ENCODE measurements at regions not wholly inside any gene's neighbourhood (a gene's known extent, or its start where the extent isn't known, plus 50 kb on each side); places are given as distances from the start of the nearest gene placed in this dataset.
"Not testable (repeated sequence)": the region's sequence is repeated elsewhere in the genome, so short reads cannot be mapped to it uniquely, and the experiment has no call there.

DNA sequence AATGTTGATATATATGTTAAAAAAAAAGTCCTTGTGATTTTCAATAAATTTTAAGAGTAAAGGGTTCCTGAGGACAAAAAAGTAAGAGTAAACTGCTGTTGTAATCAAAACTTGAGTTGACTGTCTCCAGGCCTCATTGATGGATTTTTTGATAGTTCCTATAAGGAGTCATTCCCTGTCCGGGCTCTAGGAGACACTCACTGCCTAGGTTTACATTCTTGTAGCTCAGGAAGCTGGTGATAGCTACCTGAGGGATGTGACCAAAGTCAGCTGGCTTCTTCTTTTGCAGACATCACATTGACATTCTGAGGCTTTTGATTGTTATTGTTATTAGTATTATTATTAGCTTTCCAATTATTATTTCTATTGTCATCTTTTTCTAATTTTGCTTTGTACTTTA lies 116.5 kb upstream of the FBXL7 start:
- DNase-seq = peak; percentile 10 to 59

DNA sequence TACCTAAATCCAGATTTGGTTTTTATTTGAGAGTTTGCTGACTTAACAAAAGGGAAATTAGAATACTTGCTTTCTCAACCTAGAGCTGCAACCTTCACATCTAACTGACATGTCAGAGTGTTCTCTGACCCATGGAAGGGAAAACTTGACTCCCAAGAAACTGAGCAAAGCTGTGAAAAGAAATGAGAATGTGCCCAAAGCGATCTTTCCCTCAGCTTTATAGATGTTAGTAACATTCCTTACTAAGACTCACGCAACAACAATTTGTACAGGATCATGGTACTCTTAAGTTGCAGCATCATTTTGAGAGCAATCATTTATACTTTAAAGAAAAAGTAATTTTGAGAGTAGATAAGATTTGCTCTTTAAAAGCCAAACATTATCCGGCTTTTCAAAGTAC lies 117.0 kb upstream of the FBXL7 start:
- no peak for DNase-seq

DNA sequence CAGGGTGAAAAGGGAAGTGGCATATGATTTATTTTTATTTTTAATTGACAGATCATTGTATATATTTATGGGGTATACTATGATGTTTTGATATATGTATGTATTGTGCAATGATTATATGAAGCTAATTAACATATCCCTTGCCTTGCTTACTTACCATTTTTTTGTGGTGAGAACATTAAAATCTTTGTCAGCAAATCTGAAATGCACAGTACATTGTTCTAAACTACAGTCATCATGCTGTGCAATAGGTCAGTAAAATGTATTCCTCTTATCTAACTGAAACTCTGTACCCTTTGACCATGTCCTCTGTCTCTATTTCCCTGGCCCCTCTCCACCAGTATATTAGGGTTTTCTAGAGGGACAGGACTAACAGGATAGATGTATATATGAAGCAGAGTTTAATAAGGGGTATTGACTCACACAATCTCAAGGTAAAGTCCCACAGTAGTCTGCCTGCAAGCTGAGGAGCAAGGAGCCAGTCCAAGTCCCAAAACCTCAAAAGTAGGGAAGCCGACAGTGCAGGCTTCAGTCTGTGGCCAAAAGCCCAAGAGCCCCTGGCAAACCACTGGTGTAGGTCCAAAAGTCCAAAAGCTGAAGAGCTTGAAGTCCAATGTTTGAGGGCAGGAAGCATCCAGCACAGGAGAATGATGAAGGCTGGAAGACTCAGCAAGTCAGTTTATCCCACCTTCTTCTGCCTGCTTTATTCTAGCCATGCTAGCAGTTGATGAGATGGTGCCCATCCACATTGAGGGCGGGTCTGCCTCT lies 122.2 kb upstream of the FBXL7 start:
- no peak for DNase-seq

DNA sequence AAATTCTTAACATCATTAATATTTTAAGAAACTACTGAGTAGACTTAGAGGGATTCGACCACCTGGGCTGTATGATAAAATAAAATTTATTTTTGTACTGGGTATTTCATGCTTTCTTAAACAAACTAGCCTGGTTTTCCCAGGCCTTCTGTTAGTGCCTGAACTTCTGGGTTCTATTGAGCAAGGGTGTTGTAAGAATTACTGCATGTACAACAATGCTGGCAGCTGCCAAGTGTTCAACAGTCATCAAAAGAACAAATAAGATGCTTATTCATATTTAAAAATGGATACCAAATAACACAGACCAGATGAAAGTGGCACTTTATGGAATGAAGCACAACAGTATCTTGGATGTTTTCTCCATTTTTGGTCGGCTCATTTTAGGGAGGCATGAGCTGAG lies 123.2 kb upstream of the FBXL7 start:
- DNase-seq = no peak

DNA sequence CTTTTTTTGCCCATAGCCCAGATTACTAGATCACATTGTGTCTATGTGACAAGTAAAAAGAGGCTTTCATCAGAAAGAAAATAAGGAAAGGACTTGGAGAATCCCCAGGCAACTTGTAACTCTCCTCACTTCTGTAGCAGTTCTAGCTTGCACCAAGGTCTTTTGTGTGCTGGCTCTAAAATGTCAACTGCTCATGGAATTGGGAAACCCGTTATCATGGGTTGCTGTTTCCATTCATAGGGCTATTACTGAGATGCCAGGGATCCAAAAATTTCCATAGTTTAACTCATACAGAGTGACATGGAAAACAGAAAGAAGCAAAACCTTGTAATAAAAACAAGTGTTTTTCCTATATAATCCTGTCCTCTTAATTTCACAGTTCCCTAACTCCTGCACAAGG lies 123.9 kb upstream of the FBXL7 start:
- DNase-seq = no peak

DNA sequence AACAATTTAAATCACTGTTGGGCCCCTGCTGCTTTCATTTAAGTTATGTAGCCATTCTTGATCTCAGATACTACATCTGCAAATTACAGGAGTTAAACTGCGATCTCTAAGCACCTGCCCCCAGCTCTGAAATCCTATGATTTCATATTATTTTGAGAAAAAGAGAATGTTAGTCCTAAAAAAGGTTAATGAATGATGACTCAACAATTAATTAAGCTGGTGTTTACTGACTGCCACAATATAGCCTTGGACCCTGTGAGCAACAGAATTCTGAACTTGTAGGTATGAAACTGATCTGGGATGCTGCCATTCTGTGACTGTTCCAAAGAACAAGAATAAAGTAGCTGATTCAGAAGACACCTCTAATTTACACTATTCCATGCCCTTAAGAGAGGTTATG lies 124.4 kb upstream of the FBXL7 start:
- DNase-seq = no peak

DNA sequence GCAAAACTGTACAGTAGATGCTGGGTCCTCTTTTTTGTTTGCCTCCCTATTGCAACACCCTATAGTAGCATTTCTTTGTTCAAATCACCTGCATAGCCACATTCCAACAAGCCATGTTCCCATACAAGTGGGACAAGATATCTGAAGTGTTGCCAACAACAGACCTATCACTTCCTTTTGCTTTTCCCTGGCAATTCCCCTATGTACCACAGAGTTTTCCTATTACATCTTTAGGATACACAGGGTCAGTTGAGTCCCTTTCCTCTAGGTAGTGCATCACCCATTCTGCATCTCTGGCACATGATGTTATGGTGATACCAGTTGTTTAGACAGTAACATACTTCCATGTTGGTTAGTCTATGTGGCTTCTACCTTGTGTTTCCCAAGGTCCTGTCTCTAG lies 125.1 kb upstream of the FBXL7 start:
- no peak for DNase-seq

DNA sequence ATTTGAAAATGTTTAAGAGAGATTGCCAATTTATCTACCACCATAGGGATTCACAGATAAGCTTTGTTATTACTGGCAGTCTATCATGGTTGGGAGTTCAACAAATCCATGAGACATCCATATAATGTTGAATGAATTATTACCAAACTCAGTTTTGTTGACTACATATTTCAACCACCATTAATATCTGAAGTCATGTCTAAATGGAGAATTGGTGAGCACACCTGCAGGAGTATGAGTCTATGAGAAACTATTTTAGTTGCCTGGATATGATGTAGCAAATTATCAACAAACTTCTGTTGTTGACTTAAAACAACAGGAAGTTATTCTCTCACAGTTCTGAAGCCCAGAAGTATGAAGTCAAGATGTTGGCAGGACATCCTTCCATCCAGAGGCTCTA lies 126.8 kb upstream of the FBXL7 start:
- no peak for DNase-seq

DNA sequence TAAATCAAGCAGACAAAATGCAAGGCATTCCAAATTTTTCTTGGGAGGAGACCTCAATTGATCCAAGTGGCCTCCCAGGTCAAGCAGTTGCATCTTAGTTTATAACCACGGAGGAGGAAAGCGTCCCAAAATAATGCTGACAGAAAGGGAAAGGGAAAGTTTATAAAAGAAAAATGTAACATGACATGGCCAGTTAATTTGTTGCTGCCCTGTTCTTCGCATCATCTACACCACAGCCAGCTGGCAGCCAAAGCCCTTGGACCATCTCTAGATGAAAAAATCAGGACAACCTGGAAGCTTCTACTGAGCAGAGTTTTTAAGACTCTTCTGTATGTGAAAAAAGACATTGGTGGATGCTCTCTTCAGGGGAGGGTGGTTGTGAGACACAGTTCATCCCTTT lies 128.8 kb upstream of the FBXL7 start:
- DNase-seq = no peak

DNA sequence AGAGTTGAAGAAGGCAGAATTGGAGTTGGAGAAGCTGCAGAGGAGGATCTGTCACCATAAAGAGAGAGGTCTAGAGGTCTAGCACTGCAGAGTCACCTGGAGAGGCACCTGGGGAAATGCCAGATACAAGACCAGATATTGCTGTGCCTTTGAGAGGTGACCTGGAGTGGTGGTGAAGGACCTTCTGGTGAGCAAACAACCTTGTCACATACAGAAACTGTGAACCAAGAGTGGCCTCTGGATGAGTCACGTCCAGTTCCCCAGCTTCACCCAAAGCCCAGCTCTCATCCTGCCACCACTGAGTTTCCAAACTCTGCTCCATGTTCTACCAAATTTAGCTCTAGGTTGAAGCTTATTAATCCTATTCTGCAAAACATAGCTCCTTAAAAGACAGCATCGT lies 131.1 kb upstream of the FBXL7 start:
- DNase-seq = no peak

DNA sequence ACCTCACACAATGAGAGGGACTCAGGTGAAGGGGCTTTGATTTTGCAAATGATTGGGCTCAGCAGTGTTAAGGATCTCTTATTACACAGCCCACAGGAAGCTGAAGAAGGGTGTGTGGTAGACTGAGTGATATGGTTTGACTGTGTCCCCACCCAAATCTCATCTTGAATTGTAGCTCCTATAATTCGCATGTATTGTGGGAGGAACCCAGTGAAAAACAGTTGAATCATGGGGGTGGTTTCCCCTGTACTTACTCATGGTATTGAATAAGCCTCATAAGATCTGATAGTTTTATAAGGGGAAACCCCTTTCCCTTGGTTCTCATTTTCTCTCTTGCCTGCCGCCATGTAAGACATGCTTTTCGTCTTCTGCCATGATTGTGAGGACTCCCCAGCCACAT lies 132.5 kb upstream of the FBXL7 start:
- DNase-seq = no peak

DNA sequence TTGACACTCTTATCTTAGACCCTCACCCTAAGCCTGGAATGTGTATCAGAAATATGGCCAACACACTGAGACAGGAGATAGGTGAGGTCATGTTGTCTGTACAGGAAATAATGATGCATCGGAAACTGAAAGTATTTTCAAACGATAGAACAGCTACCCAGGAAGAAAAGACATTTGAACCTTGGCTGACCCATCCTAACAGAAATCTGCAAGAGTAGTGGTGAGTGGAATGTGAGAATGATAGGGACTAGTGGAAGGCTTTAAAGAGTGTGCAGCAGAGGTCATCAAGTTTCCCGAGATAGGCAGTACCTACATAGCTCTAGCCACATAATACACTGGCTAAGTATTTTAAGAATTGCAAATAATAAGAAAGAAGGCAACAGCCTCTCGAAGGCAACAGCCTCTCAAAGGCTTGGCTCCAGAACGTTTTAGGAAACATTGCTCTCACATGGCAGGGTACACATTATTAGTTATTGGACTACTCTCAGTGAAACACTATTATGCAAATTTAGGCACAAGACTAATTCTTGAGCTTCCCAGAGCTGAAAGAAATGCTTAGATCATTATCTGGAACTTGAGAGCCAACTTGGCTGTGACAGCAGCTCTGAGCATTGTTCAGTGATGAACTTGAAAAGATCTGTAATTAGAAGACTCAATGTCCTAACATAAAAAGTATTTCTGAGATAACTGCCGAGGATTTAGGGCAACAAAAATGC lies 133.1 kb upstream of the FBXL7 start:
- no peak for DNase-seq

DNA sequence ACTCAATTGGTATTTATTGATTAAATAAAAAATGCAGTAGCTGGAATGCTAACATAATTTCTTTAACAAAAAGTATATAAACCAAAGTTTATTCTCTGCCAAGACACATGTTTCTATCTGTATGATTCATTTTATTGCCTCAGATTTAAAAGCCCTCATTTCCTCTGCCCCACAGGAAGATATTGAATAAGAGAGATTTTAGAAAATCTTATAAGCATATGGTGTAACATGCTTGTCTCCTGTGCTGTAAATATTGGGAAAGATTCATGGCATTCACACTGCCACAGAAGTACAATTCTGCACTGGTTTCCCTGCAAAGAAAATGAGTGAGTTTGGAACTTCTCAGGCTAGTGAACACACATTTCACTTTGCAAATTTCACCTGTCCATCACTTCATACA lies 134.9 kb upstream of the FBXL7 start:
- DNase-seq = no peak

DNA sequence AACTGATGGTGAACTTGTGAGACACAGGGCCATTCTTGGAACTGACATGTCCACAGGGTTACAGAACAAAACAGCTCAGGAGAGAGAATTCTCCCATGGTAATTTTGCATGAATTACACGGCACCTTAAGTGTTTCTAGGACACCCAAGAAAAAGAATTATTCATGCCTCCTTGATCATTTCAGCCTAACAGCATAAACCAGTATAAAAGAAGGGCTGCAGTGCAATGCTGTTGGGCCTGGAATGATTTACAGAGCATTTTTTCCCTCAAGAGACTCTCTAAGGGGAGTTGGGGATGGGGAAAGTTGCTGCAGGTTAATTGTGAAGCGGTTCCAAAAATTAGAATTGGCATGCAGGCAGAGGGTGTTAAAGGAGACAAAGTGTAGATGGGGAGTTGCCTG lies 136.4 kb upstream of the FBXL7 start:
- DNase-seq = no peak

DNA sequence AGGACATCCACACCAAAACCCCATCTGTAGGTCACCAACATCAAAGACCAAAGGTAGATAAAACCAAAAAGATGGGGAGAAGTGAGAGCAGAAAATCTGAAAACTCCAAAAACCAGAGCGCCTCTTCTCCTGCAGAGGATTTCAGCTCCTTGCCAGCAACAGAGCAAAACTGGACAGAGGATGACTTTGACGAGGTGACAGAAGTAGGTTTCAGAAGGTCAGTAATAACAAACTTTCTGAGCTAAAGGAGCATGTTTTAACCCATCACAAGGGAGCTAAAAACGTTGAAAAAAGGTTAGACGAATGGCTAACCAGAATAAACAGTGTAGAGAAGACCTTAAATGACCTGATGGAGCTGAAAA lies 142.9 kb upstream of the FBXL7 start:
- not testable (repeated sequence) for DNase-seq

DNA sequence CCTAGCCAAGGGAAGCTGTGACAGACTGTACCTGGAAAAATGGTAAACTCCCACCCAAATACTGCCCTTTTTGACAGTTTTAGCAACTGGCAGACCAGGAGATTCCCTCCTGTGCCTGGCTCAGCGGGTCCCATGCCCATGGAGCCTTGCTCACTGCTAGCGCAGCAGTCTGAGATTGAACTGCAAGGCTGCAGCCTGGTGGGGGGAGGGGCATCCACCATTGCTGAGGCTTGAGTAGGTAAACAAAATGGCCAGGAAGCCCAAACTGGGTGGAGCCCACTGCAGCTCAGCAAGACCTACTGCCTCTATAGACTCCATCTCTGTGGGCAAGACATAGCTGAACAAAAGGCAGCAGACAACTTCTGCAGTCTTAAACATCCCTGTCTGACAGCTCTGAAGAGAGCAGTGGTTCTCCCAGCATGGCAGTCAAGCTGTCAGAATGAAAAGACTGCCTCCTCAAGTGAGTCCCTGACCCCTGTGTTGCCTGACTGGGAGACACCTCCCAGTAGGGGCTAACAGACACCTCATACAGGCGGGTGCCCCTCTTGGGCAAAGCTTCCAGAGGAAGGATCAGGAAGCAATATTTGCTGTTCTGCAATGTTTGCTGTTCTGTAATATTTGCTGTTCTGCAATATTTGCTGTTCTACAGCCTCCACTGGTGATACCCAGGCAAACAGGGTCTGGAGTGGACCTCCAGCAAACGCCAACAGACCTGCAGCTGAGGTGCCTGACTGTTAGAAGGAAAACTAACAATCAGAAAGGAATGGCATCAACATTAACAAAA lies 143.5 kb upstream of the FBXL7 start:
- DNase-seq = not testable (repeated sequence)

DNA sequence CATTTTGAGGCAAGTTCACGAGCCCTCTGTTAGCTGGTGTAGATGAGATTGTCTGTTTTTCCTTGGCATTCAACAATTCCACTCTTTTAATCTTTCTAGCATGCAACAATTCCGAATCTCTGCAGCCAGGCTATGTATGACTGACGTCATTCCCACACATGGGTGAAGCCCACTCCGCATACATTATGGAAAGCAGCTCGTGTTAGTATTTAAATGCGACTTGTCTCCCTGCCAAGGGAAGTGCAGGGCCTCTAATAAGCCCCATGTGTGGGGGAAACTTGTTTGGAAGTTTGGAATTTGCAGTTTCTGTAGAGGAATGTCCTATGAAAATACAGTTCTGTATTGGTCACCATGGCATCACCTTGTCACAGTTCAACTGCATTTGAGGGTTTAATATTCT lies 146.0 kb upstream of the FBXL7 start:
- DNase-seq = no peak

DNA sequence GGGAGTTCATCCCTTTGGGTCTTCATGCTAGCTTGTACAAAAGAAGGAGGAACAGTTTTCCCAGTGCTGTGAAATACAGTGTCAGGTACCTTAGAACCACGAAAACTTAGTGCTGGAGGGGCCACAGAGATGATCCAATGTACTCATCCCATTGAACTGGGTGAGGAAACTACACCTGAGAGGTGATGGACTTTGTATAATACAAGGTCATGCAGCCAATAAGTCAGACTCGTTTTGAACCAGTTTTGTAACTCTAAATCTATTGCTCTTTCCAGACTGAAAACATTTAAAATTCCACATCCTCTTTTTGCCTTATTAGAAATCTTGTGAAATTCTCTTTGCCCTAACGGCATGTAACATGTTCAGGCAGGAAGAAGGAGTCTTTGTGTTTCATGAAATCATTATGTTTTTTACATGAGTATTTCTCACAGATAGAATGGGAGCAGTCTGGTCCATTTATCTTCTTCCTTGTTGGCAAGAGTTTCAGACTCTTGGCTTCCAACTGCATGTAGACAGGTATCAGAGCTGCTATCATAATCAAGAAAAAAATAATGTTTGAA lies 146.8 kb upstream of the FBXL7 start:
- no peak for DNase-seq

DNA sequence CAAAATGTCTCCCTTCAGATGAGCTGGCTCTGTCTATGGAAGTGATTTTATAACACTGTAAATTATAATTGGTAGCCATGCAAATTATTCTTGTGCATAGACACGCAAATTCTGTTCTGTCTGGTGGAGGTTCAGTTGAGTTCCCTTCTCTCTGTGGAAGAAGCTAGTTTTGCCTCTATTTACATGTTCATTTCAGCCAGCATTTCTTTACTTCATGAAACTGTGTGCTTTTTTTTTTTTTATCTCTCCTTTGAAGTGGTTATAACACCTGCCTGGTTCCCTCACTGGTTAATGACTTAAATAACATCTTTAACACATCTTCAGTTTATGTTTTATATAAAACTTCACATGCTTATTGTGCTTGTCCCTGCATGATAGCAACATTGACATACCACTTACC lies 149.4 kb upstream of the FBXL7 start:
- no peak for DNase-seq

DNA sequence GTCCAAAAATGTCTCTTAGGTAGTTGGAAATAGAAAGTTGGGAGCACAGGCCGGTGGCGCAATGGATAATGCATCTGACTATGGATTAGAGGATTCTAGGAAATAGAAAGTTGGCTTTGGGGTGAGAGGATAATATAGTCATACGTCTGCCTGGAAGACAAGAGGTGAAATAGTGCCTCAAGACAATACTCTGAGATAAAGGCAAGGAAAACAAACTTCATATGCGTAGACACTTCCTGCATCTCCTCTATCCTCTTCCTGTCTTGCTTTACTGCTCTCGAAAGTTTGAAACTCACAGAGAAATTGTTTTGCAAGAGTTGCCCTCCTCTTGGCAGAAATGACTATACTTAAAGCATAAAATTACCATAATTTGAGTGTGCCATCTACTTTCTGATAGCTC lies 153.2 kb upstream of the FBXL7 start:
- DNase-seq = no peak

DNA sequence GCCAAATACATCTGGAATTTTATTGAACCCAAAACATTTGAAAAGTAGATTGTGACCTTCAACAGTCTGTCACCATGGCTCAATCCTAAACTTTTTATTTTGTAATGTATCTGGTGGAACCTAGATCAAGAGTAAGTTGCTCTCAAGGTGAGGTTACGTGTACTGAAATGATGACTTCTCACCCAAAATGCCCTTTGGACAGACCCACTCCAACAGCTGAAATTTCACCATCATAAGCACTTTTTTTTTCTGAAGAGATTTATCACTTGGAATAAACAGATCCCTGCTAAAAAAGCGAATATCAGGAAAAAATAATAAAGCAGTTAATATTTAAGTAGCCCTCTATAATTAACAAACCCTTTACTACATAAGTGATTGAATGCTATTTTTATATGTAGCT lies 155.0 kb upstream of the FBXL7 start:
- no peak for DNase-seq

DNA sequence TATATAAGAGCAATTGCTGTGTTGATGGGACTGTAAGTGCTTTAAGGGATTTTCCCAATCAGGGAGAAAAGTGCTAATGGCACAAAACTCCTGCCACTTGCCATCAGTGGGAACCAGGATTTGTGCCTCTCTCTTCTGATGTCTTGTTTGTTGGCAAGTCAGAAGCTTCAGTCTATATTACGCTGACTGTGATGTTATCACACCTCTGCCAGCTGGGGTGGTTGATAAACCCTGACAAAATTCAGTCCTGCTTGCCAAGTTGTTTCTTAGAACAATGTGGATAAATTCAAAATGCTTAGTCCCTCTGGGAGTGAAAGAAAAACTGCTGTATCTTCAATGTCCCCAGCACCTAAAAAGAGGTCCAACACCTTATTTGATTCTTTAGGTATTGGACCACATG lies 161.4 kb upstream of the FBXL7 start:
- DNase-seq = no peak

DNA sequence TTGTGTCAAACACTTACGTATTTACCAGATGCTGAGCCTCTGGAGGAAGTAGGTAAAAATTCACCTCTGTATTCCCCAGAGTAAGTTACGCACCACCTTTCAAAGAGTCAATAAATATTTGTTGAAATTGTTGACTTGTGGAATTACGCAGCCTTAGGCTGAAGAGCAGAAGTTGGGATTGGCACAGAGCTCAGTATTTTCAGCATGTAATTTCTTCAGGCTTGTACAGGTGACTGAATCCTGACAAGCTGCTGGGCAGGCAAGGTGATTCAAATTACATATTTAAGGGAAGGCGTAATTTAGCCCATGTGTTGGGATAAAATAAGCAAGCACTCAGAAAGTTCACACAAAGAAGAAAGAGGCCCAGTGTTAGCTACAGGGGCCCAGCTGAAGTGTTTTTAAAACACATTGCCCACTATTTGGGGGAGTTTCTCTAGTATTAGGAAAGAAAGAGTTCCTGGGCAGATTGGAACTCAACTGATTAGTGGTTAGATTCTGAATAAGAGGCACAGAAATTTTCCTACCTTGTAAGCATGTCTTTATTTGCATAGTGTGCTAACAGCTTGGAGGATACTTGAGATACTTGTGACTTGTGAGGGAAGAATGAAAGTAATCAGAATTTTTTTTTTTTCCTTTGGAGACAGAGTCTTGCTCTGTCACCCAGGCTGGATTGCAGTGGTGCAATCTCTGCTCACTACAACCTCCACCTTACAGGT lies 165.3 kb upstream of the FBXL7 start:
- DNase-seq = no peak

Data from NCI-H2081 (cell line).